Ascending aorta (tissue), 2 donors: ENCODE measurements at regions not wholly inside any gene's neighbourhood (a gene's known extent, or its start where the extent isn't known, plus 50 kb on each side); places are given as distances from the start of the nearest gene placed in this dataset.
A peak's percentile ranks its signal among the peaks of the same experiment; 100 is the strongest.

Experiments used
- DNase-seq, 2 donors: peaks; one replicate each; pipeline ENCODE4 v3.0.0-alpha.2; 2019; ENCODE audit warnings: low spot score in 2 of 2
- H3K27ac ChIP-seq, 2 donors: fragments of 200-600 bp; sonication (generic); one replicate each; pipeline ENCODE4 v1.5.1; 2016 to 2017; ENCODE audit warnings: mild to moderate bottlenecking in 1 of 2
- H3K27me3 ChIP-seq: fragments of 200-600 bp; sonication (generic); one replicate; pipeline ENCODE4 v1.5.1; 2017
- H3K36me3 ChIP-seq, 2 donors: fragments of 200-600 bp; sonication (generic); one replicate each; pipeline ENCODE4 v1.5.1; 2016
- H3K4me1 ChIP-seq, 2 donors: fragments of 200-600 bp; sonication (generic); one replicate each; pipeline ENCODE4 v1.5.1; 2016 to 2017; ENCODE audit warnings: mild to moderate bottlenecking in 1 of 2
- H3K4me3 ChIP-seq, 2 donors: fragments of 200-600 bp; sonication (generic); one replicate each; pipeline ENCODE4 v1.5.1; 2016 to 2017; ENCODE audit warnings: mild to moderate bottlenecking in 1 of 2
- H3K9me3 ChIP-seq, 2 donors: fragments of 200-600 bp; sonication (generic); one replicate each; pipeline ENCODE4 v1.5.1; 2016
- CTCF ChIP-seq, 3 experiments: fragments of 200-600 bp in 2 of 3; fragments of 450-650 bp in 1 of 3; sonication (generic) in 2 of 3; IDR thresholded peaks; one replicate each; pipeline ENCODE4 v1.5.1; 2016 to 2019; ENCODE audit warnings: antibody characterized with exemption in 3 of 3, mild to moderate bottlenecking in 1 of 3, moderate library complexity in 1 of 3
- intact Hi-C: fragments of 100-400 bp; cut with DNase I; formaldehyde crosslinking; loops from one replicate; pipeline ENCODE4 v1.15.1; 2023

- intact Hi-C loops, result no loop called here
These were observed 297.9 kb downstream of the NDUFA10 start for GRCh38 chr2:239727182-239727775.

GRCh38 chr2:239726631-239727181 lies 298.4 kb downstream of the NDUFA10 start:
- Histone ChIP-seq H3K36me3 (no peaks in the 10 kb centered on the region), H3K4me1 (peaks cover 0 to 2% of the 10 kb centered on the region in 2 donors), H3K9me3 (no peaks in the 10 kb centered on the region), H3K27me3 (no peaks in the 10 kb centered on the region), H3K27ac (no peak overlapping the region), H3K4me3 (no peak overlapping the region)
- intact Hi-C loops, result no loop called here
- TF ChIP-seq CTCF (IDR thresholded peaks at IDR 0.05), result no peak
- DNase-seq, result peak in 1 of 2 donors; percentile 55

More at GRCh38 chr2:239727182-239727775, 297.9 kb downstream of the NDUFA10 start:
- Histone ChIP-seq H3K27me3 (no peaks in the 10 kb centered on the region), H3K4me1 (peaks cover 0 to 2% of the 10 kb centered on the region in 2 donors), H3K36me3 (no peaks in the 10 kb centered on the region), H3K27ac (no peak overlapping the region), H3K4me3 (no peak overlapping the region), H3K9me3 (no peaks in the 10 kb centered on the region)
- no peak for TF ChIP-seq CTCF (IDR thresholded peaks at IDR 0.05)
- DNase-seq, result peak in 1 of 2 donors; percentile 30

- H3K9me3 ChIP-seq, result no peaks in the 10 kb centered on the region
- intact Hi-C loops, result no loop called here
- no peak overlapping the region for H3K27ac ChIP-seq
- H3K27me3 ChIP-seq, result no peaks in the 10 kb centered on the region
- no peak for TF ChIP-seq CTCF (IDR thresholded peaks at IDR 0.05)
- DNase-seq, result no peak
- peaks cover 0 to 2% of the 10 kb centered on the region in 2 donors for H3K4me1 ChIP-seq
- no peaks in the 10 kb centered on the region for H3K36me3 ChIP-seq
- no peak overlapping the region for H3K4me3 ChIP-seq
These were observed 299.0 kb downstream of the NDUFA10 start for GRCh38 chr2:239726091-239726591.

- peak in 1 of 2 donors; percentile 48 for DNase-seq
- no peak for TF ChIP-seq CTCF (IDR thresholded peaks at IDR 0.05)
- intact Hi-C loops, result no loop called here
These were observed 299.6 kb downstream of the NDUFA10 start for GRCh38 chr2:239725551-239725890.

GRCh38 chr2:239724851-239725550 lies 300.1 kb downstream of the NDUFA10 start:
- Histone ChIP-seq H3K27ac (no peak overlapping the region), H3K27me3 (no peaks in the 10 kb centered on the region), H3K36me3 (no peaks in the 10 kb centered on the region), H3K4me1 (peaks cover 0 to 2% of the 10 kb centered on the region in 2 donors), H3K9me3 (no peaks in the 10 kb centered on the region), H3K4me3 (no peak overlapping the region)
- TF ChIP-seq CTCF (IDR thresholded peaks at IDR 0.05), result no peak
- intact Hi-C loops, result no loop called here
- DNase-seq, result peak in 1 of 2 donors; percentile 44

More at GRCh38 chr2:239725551-239725890, 299.6 kb downstream of the NDUFA10 start:
- no peaks in the 10 kb centered on the region for H3K27me3 ChIP-seq
- no peaks in the 10 kb centered on the region for H3K36me3 ChIP-seq
- no peaks in the 10 kb centered on the region for H3K9me3 ChIP-seq
- H3K4me3 ChIP-seq, result no peak overlapping the region
- H3K4me1 ChIP-seq, result peaks cover 0 to 2% of the 10 kb centered on the region in 2 donors
- H3K27ac ChIP-seq, result no peak overlapping the region
